BJ (cell line): ENCODE measurements at regions not wholly inside any gene's neighbourhood (a gene's known extent, or its start where the extent isn't known, plus 50 kb on each side); places are given as distances from the start of the nearest gene placed in this dataset.
A peak's percentile ranks its signal among the peaks of the same experiment; 100 is the strongest.
"Not testable (repeated sequence)": the region's sequence is repeated elsewhere in the genome, so short reads cannot be mapped to it uniquely, and the experiment has no call there.

Experiments
- CTCF ChIA-PET: fragments of 350-600 bp; formaldehyde crosslinking; extraction: SDS; loops from one replicate; lab custom pipeline; 2021; ENCODE audit warnings: antibody characterized with exemption, inconsistent platforms; lab: Yijun Ruan, JAX
- POLR2A ChIA-PET: fragments of 300-600 bp; sonication (Branson Sonifier 250); formaldehyde crosslinking; extraction: SDS; loops from one replicate; lab custom pipeline; 2021; ENCODE audit warnings: antibody characterized with exemption; lab: Charles Lee
- DNase-seq: peaks from one replicate; pipeline ENCODE4 v3.0.0-alpha.2; 2011; ENCODE audit warnings: low read depth
- H3K27me3 ChIP-seq: 2 replicates; pipeline ENCODE4 v1.6.0; 2011; ENCODE audit warnings: low read length; ENCODE audit not compliant: control insufficient read depth, insufficient read depth
- H3K36me3 ChIP-seq: 2 replicates; pipeline ENCODE4 v1.5.1; 2011; ENCODE audit warnings: low read length; ENCODE audit not compliant: control insufficient read depth, insufficient read depth
- H3K4me3 ChIP-seq: 2 replicates; pipeline ENCODE4 v1.5.1; 2011; ENCODE audit warnings: low read depth, mild to moderate bottlenecking, control low read depth, low read length
- TF ChIP-seq, protein P1 (sequence below): IDR thresholded peaks from 2 replicates; pipeline ENCODE4 v1.5.1; 2011; ENCODE audit warnings: low read depth, mild to moderate bottlenecking, control low read depth, inconsistent platforms, low read length, moderate library complexity; ENCODE audit not compliant: insufficient read depth

DNA sequence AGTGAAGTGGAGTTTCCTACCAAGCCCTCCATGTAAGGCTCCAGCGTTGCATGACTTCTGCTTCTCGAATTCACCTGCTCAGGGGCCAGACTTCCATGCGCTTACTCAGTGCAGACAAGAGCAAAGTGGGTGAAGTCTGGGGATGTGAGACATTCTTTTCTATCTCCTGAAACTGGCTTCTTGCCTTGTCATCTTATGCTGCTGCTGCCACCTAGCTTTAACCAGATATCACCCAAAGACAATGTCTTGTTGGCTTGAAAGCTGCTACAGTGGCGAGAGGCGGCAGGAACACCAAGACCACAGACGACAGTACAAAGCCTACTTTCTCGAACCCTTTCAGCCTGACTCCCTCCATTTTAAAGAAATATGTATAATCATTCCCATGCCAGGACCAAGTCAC lies 103.6 kb upstream of the ADGRG2 start:
- DNase-seq: no peak
- H3K36me3 ChIP-seq: no peaks in the 10 kb centered on the region
- no peaks in the 10 kb centered on the region for H3K27me3 ChIP-seq
- TF ChIP-seq, protein P1, sequence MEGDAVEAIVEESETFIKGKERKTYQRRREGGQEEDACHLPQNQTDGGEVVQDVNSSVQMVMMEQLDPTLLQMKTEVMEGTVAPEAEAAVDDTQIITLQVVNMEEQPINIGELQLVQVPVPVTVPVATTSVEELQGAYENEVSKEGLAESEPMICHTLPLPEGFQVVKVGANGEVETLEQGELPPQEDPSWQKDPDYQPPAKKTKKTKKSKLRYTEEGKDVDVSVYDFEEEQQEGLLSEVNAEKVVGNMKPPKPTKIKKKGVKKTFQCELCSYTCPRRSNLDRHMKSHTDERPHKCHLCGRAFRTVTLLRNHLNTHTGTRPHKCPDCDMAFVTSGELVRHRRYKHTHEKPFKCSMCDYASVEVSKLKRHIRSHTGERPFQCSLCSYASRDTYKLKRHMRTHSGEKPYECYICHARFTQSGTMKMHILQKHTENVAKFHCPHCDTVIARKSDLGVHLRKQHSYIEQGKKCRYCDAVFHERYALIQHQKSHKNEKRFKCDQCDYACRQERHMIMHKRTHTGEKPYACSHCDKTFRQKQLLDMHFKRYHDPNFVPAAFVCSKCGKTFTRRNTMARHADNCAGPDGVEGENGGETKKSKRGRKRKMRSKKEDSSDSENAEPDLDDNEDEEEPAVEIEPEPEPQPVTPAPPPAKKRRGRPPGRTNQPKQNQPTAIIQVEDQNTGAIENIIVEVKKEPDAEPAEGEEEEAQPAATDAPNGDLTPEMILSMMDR: peak; percentile 6; the same call in 1 of the 2 replicates
- ChIA-PET POLR2A (no interaction called here), CTCF (no interaction called here)
- H3K4me3 ChIP-seq: no peak overlapping the region

DNA sequence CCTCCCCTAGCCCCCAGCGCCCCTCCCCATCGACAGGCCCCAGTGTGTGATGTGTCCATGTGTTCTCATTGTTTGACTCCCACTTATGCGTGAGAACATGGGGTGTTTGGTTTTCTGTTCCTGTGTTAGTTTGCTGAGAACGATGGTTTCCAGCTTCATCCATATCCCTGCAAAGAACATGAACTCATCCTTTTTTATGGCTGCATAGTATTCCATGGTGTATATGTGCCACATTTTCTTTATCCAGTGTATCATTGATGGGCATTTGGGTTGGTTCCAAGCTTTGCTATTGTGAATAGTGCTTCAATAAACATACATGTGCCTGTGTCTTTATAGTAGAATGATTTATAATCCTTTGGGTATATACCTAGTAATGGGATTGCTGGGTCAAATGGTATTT lies 107.6 kb upstream of the ADGRG2 start:
- H3K36me3 ChIP-seq, H3K27me3 ChIP-seq, POLR2A ChIA-PET, DNase-seq, CTCF ChIA-PET, H3K4me3 ChIP-seq: not testable (repeated sequence)

DNA sequence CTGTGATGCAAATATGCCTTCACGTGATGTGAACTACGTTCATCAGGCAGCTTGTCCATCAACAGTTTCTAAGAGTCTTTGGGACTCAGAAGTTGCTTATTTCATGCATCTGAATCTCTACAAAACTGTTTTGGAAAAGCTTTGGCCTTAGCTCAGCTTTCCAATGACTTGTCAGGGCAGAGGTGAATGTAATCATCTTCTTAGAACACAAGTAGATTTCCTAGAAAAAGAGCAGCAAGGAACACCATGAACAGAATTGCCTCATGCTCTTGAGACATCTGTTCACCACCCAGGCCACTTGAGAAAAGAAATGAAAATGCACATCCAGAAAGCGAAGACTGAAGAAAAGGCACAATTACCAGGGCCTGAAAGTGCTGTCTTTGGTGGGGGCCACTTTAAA lies 105.8 kb upstream of the PDHA1 start:
- H3K4me3 ChIP-seq: no peak overlapping the region
- ChIA-PET CTCF (no interaction called here), POLR2A (no interaction called here)
- DNase-seq: no peak
- TF ChIP-seq, protein P1: no peak
- H3K27me3 ChIP-seq: no peaks in the 10 kb centered on the region
- no peaks in the 10 kb centered on the region for H3K36me3 ChIP-seq

DNA sequence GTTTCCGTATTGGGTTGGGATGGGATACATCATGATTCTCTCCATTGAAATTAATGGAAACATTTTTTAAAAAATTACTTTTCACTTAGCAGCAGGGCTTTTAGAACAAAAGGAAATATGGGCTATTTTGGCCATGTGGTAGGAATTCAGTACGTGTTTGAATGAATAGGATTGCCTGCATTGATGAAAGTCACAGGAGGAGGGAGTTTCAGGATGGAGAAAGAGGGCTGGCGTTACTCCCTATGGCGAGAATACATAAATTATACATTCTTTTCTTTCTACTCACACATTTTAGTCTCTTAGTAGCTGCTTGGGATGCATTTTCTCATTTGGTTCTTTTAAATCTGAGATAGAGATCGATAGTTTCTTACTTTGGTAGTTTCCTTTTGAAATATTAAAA lies 100.3 kb upstream of the PDHA1 start:
- Histone ChIP-seq H3K4me3 (no peak overlapping the region), H3K36me3 (no peaks in the 10 kb centered on the region), H3K27me3 (no peaks in the 10 kb centered on the region)
- DNase-seq: no peak
- ChIA-PET CTCF (no interaction called here), POLR2A (no interaction called here)
- TF ChIP-seq, protein P1: no peak

DNA sequence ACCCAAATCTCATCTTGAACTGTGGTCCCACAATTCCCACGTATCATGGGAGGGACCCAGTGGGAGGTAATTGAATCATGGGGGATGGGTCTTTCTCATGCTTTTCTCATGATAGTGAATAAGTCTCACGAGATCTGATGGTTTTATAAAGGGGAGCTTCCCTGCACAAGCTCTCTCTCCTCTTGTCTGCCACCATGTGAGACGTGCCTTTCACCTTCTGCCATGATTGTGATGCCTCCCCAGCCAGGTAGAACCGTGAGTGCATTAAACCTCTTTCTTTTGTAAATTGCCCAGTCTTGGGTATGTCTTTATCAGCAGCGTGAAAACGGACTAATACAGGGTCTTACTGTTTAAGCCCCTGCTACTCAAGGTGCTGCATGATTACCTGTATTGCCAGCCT lies 98.8 kb upstream of the PDHA1 start:
- H3K27me3 ChIP-seq, DNase-seq, H3K4me3 ChIP-seq, POLR2A ChIA-PET, H3K36me3 ChIP-seq, CTCF ChIA-PET: not testable (repeated sequence)

DNA sequence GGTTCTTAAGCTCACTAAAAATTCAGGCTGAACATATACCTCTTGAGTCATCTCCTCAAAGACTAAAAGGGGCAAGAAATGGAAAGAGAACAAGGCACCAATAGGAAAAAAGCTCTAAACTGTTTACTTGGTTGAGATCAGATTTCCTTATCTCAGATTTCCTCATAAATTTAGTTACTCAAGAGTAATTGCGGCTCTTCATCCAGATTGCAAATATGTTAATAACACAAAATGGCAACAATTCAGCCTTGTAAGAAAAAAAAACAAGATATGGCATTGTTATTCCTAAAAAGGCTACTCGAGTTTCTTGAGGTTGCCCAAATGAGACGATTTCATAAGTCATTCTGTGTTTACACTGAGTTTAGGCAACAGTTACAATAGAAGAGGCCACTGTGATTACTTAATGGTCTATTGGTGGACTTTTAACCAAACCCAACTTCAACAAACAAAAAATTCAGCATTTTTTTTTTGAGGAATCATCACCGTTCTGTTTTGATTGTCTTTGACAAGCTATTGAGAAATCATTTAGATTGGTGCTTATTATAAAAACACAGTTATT lies 97.9 kb upstream of the PDHA1 start:
- ChIA-PET CTCF (interaction anchor here (0.5 kb wide), 1 partner anchor 872 kb away, joined by 3 read pairs; no protein-coding TSS in a partner anchor), POLR2A (no interaction called here)
- no peaks in the 10 kb centered on the region for H3K36me3 ChIP-seq
- H3K4me3 ChIP-seq: no peak overlapping the region
- TF ChIP-seq, protein P1: no peak
- no peak for DNase-seq
- H3K27me3 ChIP-seq: no peaks in the 10 kb centered on the region
